ENCODE measurements at regions not wholly inside any gene's neighbourhood (a gene's known extent, or its start where the extent isn't known, plus 50 kb on each side); places are given as distances from the start of the nearest gene placed in this dataset.

GRCh38 chr13:73337532-73337931, 278.7 kb downstream of the KLF5 start:
- no peak for DNase-seq
- Mint-ChIP-seq H3K27me3 (no peaks in the 10 kb centered on the region), H3K9me3 (no peaks in the 10 kb centered on the region), H3K36me3 (no peaks in the 10 kb centered on the region), H3K4me1 (no peaks in the 10 kb centered on the region), H3K27ac (no peak overlapping the region), H3K4me3 (no peak overlapping the region)
- ChIA-PET CTCF (no interaction called here), POLR2A (no interaction called here)
- no peak overlapping the region for H3K4me3 ChIP-seq (ENCODE audit: control insufficient read depth in 1 of 2, extremely low read depth in 1 of 2, low read length in 1 of 2)
- H3K27ac ChIP-seq (ENCODE audit: low read length), result no peak overlapping the region
- no peaks in the 10 kb centered on the region for H3K4me1 ChIP-seq (ENCODE audit: control insufficient read depth in 1 of 2, extremely low read depth in 1 of 2, insufficient read depth in 2 of 2, low read length in 2 of 2)
- ATAC-seq (replicated peaks in 1 of 4), result no peak
- H3K36me3 ChIP-seq (ENCODE audit: control insufficient read depth in 2 of 2, extremely low read depth in 1 of 2, insufficient read depth in 1 of 2, low read length in 1 of 2), result no peaks in the 10 kb centered on the region
- H3K9me3 ChIP-seq, result no peaks in the 10 kb centered on the region
- no peaks in the 10 kb centered on the region for H3K27me3 ChIP-seq (replicated peaks in 1 of 2; ENCODE audit: control insufficient read depth in 2 of 2, extremely low read depth in 1 of 2, insufficient read depth in 2 of 2, low read length in 1 of 2)
- WGBS (ENCODE audit: insufficient coverage), result no CpG with 5 or more reads among the region's 2 CpGs

GRCh38 chr13:73336773-73337172, 278.0 kb downstream of the KLF5 start:
- Mint-ChIP-seq H3K27me3 (no peaks in the 10 kb centered on the region), H3K9me3 (peaks cover 0 to 6% (median 0%) of the 10 kb centered on the region in 3 donors), H3K27ac (no peak overlapping the region), H3K4me3 (no peak overlapping the region), H3K36me3 (no peaks in the 10 kb centered on the region), H3K4me1 (no peaks in the 10 kb centered on the region)
- no peaks in the 10 kb centered on the region for H3K36me3 ChIP-seq (ENCODE audit: control insufficient read depth in 2 of 2, extremely low read depth in 1 of 2, insufficient read depth in 1 of 2, low read length in 1 of 2)
- 83% methylated on average over 2 of the region's 4 CpGs for WGBS (ENCODE audit: insufficient coverage)
- no peak overlapping the region for H3K4me3 ChIP-seq (ENCODE audit: control insufficient read depth in 1 of 2, extremely low read depth in 1 of 2, low read length in 1 of 2)
- no peaks in the 10 kb centered on the region for H3K27me3 ChIP-seq (replicated peaks in 1 of 2; ENCODE audit: control insufficient read depth in 2 of 2, extremely low read depth in 1 of 2, insufficient read depth in 2 of 2, low read length in 1 of 2)
- POLR2A ChIA-PET, result no interaction called here
- no peak for ATAC-seq (replicated peaks in 1 of 4)
- no peak overlapping the region for H3K27ac ChIP-seq (ENCODE audit: low read length)
- no peaks in the 10 kb centered on the region for H3K9me3 ChIP-seq
- DNase-seq, result no peak
- CTCF ChIA-PET, result interaction anchor here in 1 of 2 donors (0.6 kb wide), 1 partner anchor 41 kb away, joined by 3 read pairs; no protein-coding TSS in a partner anchor
- no peaks in the 10 kb centered on the region for H3K4me1 ChIP-seq (ENCODE audit: control insufficient read depth in 1 of 2, extremely low read depth in 1 of 2, insufficient read depth in 2 of 2, low read length in 2 of 2)

GRCh38 chr13:73335944-73336343, 277.1 kb downstream of the KLF5 start:
- ChIA-PET POLR2A (no interaction called here), CTCF (interaction anchor here in 1 of 2 donors (0.6 kb wide), 1 partner anchor 41 kb away, joined by 3 read pairs; no protein-coding TSS in a partner anchor)
- H3K9me3 Mint-ChIP-seq, result peaks cover 0 to 6% (median 0%) of the 10 kb centered on the region in 3 donors
- no peaks in the 10 kb centered on the region for H3K27me3 ChIP-seq (replicated peaks in 1 of 2; ENCODE audit: control insufficient read depth in 2 of 2, extremely low read depth in 1 of 2, insufficient read depth in 2 of 2, low read length in 1 of 2)
- no peaks in the 10 kb centered on the region for H3K9me3 ChIP-seq
- H3K36me3 ChIP-seq (ENCODE audit: control insufficient read depth in 2 of 2, extremely low read depth in 1 of 2, insufficient read depth in 1 of 2, low read length in 1 of 2), result no peaks in the 10 kb centered on the region
- H3K4me1 Mint-ChIP-seq, result no peaks in the 10 kb centered on the region
- no peak overlapping the region for H3K4me3 ChIP-seq (ENCODE audit: control insufficient read depth in 1 of 2, extremely low read depth in 1 of 2, low read length in 1 of 2)
- ATAC-seq (replicated peaks in 1 of 4) (no peak), DNase-seq (no peak)
- WGBS (ENCODE audit: insufficient coverage), result 81% methylated on average over 3 of the region's 7 CpGs
- H3K27me3 Mint-ChIP-seq, result no peaks in the 10 kb centered on the region
- H3K27ac ChIP-seq (ENCODE audit: low read length), result no peak overlapping the region
- H3K4me3 Mint-ChIP-seq, result no peak overlapping the region
- H3K4me1 ChIP-seq (ENCODE audit: control insufficient read depth in 1 of 2, extremely low read depth in 1 of 2, insufficient read depth in 2 of 2, low read length in 2 of 2), result no peaks in the 10 kb centered on the region
- no peaks in the 10 kb centered on the region for H3K36me3 Mint-ChIP-seq
- no peak overlapping the region for H3K27ac Mint-ChIP-seq

GRCh38 chr13:73335210-73335609, 276.4 kb downstream of the KLF5 start:
- H3K4me3 Mint-ChIP-seq, result no peak overlapping the region
- ChIA-PET CTCF (no interaction called here), POLR2A (no interaction called here)
- DNase-seq (no peak), ATAC-seq (replicated peaks in 1 of 4) (no peak)
- H3K36me3 Mint-ChIP-seq, result no peaks in the 10 kb centered on the region
- Histone ChIP-seq H3K9me3 (no peaks in the 10 kb centered on the region), H3K4me1 (ENCODE audit: control insufficient read depth in 1 of 2, extremely low read depth in 1 of 2, insufficient read depth in 2 of 2, low read length in 2 of 2) (no peaks in the 10 kb centered on the region), H3K27me3 (replicated peaks in 1 of 2; ENCODE audit: control insufficient read depth in 2 of 2, extremely low read depth in 1 of 2, insufficient read depth in 2 of 2, low read length in 1 of 2) (no peaks in the 10 kb centered on the region), H3K36me3 (ENCODE audit: control insufficient read depth in 2 of 2, extremely low read depth in 1 of 2, insufficient read depth in 1 of 2, low read length in 1 of 2) (no peaks in the 10 kb centered on the region), H3K27ac (ENCODE audit: low read length) (no peak overlapping the region), H3K4me3 (ENCODE audit: control insufficient read depth in 1 of 2, extremely low read depth in 1 of 2, low read length in 1 of 2) (no peak overlapping the region)
- peaks cover 0 to 6% (median 3%) of the 10 kb centered on the region in 3 donors for H3K9me3 Mint-ChIP-seq
- H3K27ac Mint-ChIP-seq, result no peak overlapping the region
- H3K27me3 Mint-ChIP-seq, result no peaks in the 10 kb centered on the region
- H3K4me1 Mint-ChIP-seq, result no peaks in the 10 kb centered on the region
- WGBS (ENCODE audit: insufficient coverage), result no CpG with 5 or more reads among the region's 5 CpGs

- H3K9me3 Mint-ChIP-seq, result peaks cover 0 to 6% (median 5%) of the 10 kb centered on the region in 3 donors
- H3K27me3 Mint-ChIP-seq, result no peaks in the 10 kb centered on the region
- H3K9me3 ChIP-seq, result no peaks in the 10 kb centered on the region
- H3K27ac Mint-ChIP-seq, result no peak overlapping the region
- H3K4me3 ChIP-seq (ENCODE audit: control insufficient read depth in 1 of 2, extremely low read depth in 1 of 2, low read length in 1 of 2), result no peak overlapping the region
- H3K36me3 ChIP-seq (ENCODE audit: control insufficient read depth in 2 of 2, extremely low read depth in 1 of 2, insufficient read depth in 1 of 2, low read length in 1 of 2), result no peaks in the 10 kb centered on the region
- ChIA-PET CTCF (no interaction called here), POLR2A (no interaction called here)
- no peaks in the 10 kb centered on the region for H3K4me1 Mint-ChIP-seq
- WGBS (ENCODE audit: insufficient coverage), result no CpG with 5 or more reads among the region's 4 CpGs
- ATAC-seq (replicated peaks in 1 of 4) (no peak), DNase-seq (no peak)
- H3K36me3 Mint-ChIP-seq, result no peaks in the 10 kb centered on the region
- no peak overlapping the region for H3K27ac ChIP-seq (ENCODE audit: low read length)
- no peaks in the 10 kb centered on the region for H3K27me3 ChIP-seq (replicated peaks in 1 of 2; ENCODE audit: control insufficient read depth in 2 of 2, extremely low read depth in 1 of 2, insufficient read depth in 2 of 2, low read length in 1 of 2)
- H3K4me1 ChIP-seq (ENCODE audit: control insufficient read depth in 1 of 2, extremely low read depth in 1 of 2, insufficient read depth in 2 of 2, low read length in 2 of 2), result no peaks in the 10 kb centered on the region
- no peak overlapping the region for H3K4me3 Mint-ChIP-seq
Observed at GRCh38 chr13:73334445-73334844, 275.6 kb downstream of the KLF5 start.

GRCh38 chr13:73331556-73331955, 272.8 kb downstream of the KLF5 start:
- no CpG with 5 or more reads among the region's 1 CpG for WGBS (ENCODE audit: insufficient coverage)
- H3K27ac ChIP-seq (ENCODE audit: low read length), result no peak overlapping the region
- H3K9me3 Mint-ChIP-seq, result peaks cover 0 to 6% (median 5%) of the 10 kb centered on the region in 3 donors
- no peaks in the 10 kb centered on the region for H3K36me3 Mint-ChIP-seq
- no peak overlapping the region for H3K27ac Mint-ChIP-seq
- no peak for ATAC-seq (replicated peaks in 1 of 4)
- H3K27me3 ChIP-seq (replicated peaks in 1 of 2; ENCODE audit: control insufficient read depth in 2 of 2, extremely low read depth in 1 of 2, insufficient read depth in 2 of 2, low read length in 1 of 2), result no peaks in the 10 kb centered on the region
- H3K4me1 Mint-ChIP-seq, result no peaks in the 10 kb centered on the region
- no peak overlapping the region for H3K4me3 Mint-ChIP-seq
- H3K4me3 ChIP-seq (ENCODE audit: control insufficient read depth in 1 of 2, extremely low read depth in 1 of 2, low read length in 1 of 2), result no peak overlapping the region
- DNase-seq, result no peak
- peaks cover 0 to 4% of the 10 kb centered on the region in 2 donors for H3K27me3 Mint-ChIP-seq
- ChIA-PET CTCF (no interaction called here), POLR2A (no interaction called here)
- H3K36me3 ChIP-seq (ENCODE audit: control insufficient read depth in 2 of 2, extremely low read depth in 1 of 2, insufficient read depth in 1 of 2, low read length in 1 of 2), result no peaks in the 10 kb centered on the region
- no peaks in the 10 kb centered on the region for H3K4me1 ChIP-seq (ENCODE audit: control insufficient read depth in 1 of 2, extremely low read depth in 1 of 2, insufficient read depth in 2 of 2, low read length in 2 of 2)
- no peaks in the 10 kb centered on the region for H3K9me3 ChIP-seq

- CTCF ChIA-PET, result interaction anchor here in 1 of 2 donors (0.6 kb wide), 1 partner anchor 42 kb away, joined by 3 read pairs; no protein-coding TSS in a partner anchor
- POLR2A ChIA-PET, result no interaction called here
- ATAC-seq (replicated peaks in 1 of 4) (no peak), DNase-seq (no peak)
- no peak overlapping the region for H3K27ac ChIP-seq (ENCODE audit: low read length)
- Mint-ChIP-seq H3K9me3 (peaks cover 0 to 6% (median 5%) of the 10 kb centered on the region in 3 donors), H3K27me3 (peaks cover 0 to 4% of the 10 kb centered on the region in 2 donors), H3K27ac (no peak overlapping the region), H3K4me3 (no peak overlapping the region), H3K4me1 (no peaks in the 10 kb centered on the region), H3K36me3 (no peaks in the 10 kb centered on the region)
- H3K9me3 ChIP-seq, result no peaks in the 10 kb centered on the region
- 50% methylated on average over 1 of the region's 3 CpGs for WGBS (ENCODE audit: insufficient coverage)
- H3K36me3 ChIP-seq (ENCODE audit: control insufficient read depth in 2 of 2, extremely low read depth in 1 of 2, insufficient read depth in 1 of 2, low read length in 1 of 2), result no peaks in the 10 kb centered on the region
- H3K4me3 ChIP-seq (ENCODE audit: control insufficient read depth in 1 of 2, extremely low read depth in 1 of 2, low read length in 1 of 2), result no peak overlapping the region
- no peaks in the 10 kb centered on the region for H3K4me1 ChIP-seq (ENCODE audit: control insufficient read depth in 1 of 2, extremely low read depth in 1 of 2, insufficient read depth in 2 of 2, low read length in 2 of 2)
- H3K27me3 ChIP-seq (replicated peaks in 1 of 2; ENCODE audit: control insufficient read depth in 2 of 2, extremely low read depth in 1 of 2, insufficient read depth in 2 of 2, low read length in 1 of 2), result no peaks in the 10 kb centered on the region
Observed at GRCh38 chr13:73329355-73329754, 270.6 kb downstream of the KLF5 start.

Measured in T-cell (primary cell).